SK-N-SH treated with all-trans-retinoic acid at 6 μM for 48 hours (cell line): ENCODE measurements at regions not wholly inside any gene's neighbourhood (a gene's known extent, or its start where the extent isn't known, plus 50 kb on each side); places are given as distances from the start of the nearest gene placed in this dataset.
"Not testable (repeated sequence)": the region's sequence is repeated elsewhere in the genome, so short reads cannot be mapped to it uniquely, and the experiment has no call there.

ENCODE experiments used
- ATAC-seq: fragments of 200-7000 bp; cut with Tn5 transposase; 3 replicates; pipeline ENCODE4 v1.9.1; 2020; ENCODE audit warnings: mild to moderate bottlenecking, moderate library complexity
- ARNTL ChIP-seq: fragments of 450-650 bp; formaldehyde crosslinking; IDR thresholded peaks from 2 replicates; pipeline ENCODE4 v1.5.0; 2020; ENCODE audit warnings: low read depth, mild to moderate bottlenecking, moderate library complexity, borderline replicate concordance
- BACH2 ChIP-seq: fragments of 250-450 bp; sonication (Bioruptor Pico); IDR thresholded peaks from 2 replicates; pipeline ENCODE4 v1.9.0; 2021; ENCODE audit warnings: mild to moderate bottlenecking, borderline replicate concordance
- ESRRG ChIP-seq: fragments of 250-450 bp; sonication (Bioruptor Pico); IDR thresholded peaks from 2 replicates; pipeline ENCODE4 v1.6.1; 2021; ENCODE audit warnings: mild to moderate bottlenecking
- GLIS3 ChIP-seq: fragments of 250-450 bp; sonication (Bioruptor Pico); IDR thresholded peaks from 2 replicates; pipeline ENCODE4 v1.5.0; 2020; ENCODE audit warnings: mild to moderate bottlenecking, moderate library complexity
- ISL1 ChIP-seq: fragments of 250-450 bp; sonication (Bioruptor Pico); IDR thresholded peaks from 2 replicates; pipeline ENCODE4 v2.1.2; 2022; ENCODE audit warnings: mild to moderate bottlenecking, moderate library complexity
- OSR1 ChIP-seq: fragments of 250-450 bp; sonication (Bioruptor Pico); IDR thresholded peaks from 2 replicates; pipeline ENCODE4 v1.8.0; 2022; ENCODE audit warnings: moderate library complexity, mild to moderate bottlenecking, inconsistent platforms
- PATZ1 ChIP-seq: fragments of 250-450 bp; sonication (Bioruptor Pico); IDR thresholded peaks from 2 replicates; pipeline ENCODE4 v1.8.0; 2020; ENCODE audit warnings: mild to moderate bottlenecking, moderate library complexity, borderline replicate concordance
- POU6F1 ChIP-seq: fragments of 250-450 bp; sonication (Bioruptor Pico); IDR thresholded peaks from 2 replicates; pipeline ENCODE4 v1.8.0; 2021; ENCODE audit warnings: low read depth, mild to moderate bottlenecking, moderate library complexity, borderline replicate concordance
- PPARA ChIP-seq: fragments of 250-450 bp; sonication (Bioruptor Pico); IDR thresholded peaks from 2 replicates; pipeline ENCODE4 v1.5.0; 2020; ENCODE audit warnings: mild to moderate bottlenecking, borderline replicate concordance
- RARB ChIP-seq: fragments of 250-450 bp; sonication (Bioruptor Pico); IDR thresholded peaks from 2 replicates; pipeline ENCODE4 v1.8.0; 2021; ENCODE audit warnings: mild to moderate bottlenecking, moderate library complexity
- SNAI2 ChIP-seq: fragments of 250-450 bp; sonication (Bioruptor Pico); IDR thresholded peaks from 2 replicates; pipeline ENCODE4 v1.5.0; 2020; ENCODE audit warnings: mild to moderate bottlenecking, moderate library complexity
- TCF4 ChIP-seq: fragments of 250-450 bp; sonication (Bioruptor Pico); IDR thresholded peaks from 2 replicates; pipeline ENCODE4 v1.8.0; 2021; ENCODE audit warnings: mild to moderate bottlenecking, moderate library complexity, borderline replicate concordance
- TSHZ2 ChIP-seq: fragments of 250-450 bp; sonication (Bioruptor Pico); IDR thresholded peaks from 2 replicates; pipeline ENCODE4 v1.5.0; 2020; ENCODE audit warnings: mild to moderate bottlenecking, moderate library complexity
- ZC3H10 ChIP-seq: fragments of 250-450 bp; sonication (Bioruptor Pico); IDR thresholded peaks from 2 replicates; pipeline ENCODE4 v1.5.1; 2021; ENCODE audit warnings: mild to moderate bottlenecking, moderate library complexity
- ZFP3 ChIP-seq: fragments of 250-450 bp; sonication (Bioruptor Pico); IDR thresholded peaks from 2 replicates; pipeline ENCODE4 v1.5.0; 2020; ENCODE audit warnings: mild to moderate bottlenecking, moderate library complexity
- ZNF565 ChIP-seq: fragments of 450-650 bp; formaldehyde crosslinking; conservative IDR thresholded peaks from 2 replicates; pipeline ENCODE4 v1.5.0; 2020; ENCODE audit warnings: low read depth, mild to moderate bottlenecking, moderate library complexity
- ZNF70 ChIP-seq: fragments of 450-650 bp; formaldehyde crosslinking; IDR thresholded peaks from 2 replicates; pipeline ENCODE4 v1.5.0; 2020; ENCODE audit warnings: mild to moderate bottlenecking, moderate library complexity
- ZNF8 ChIP-seq: fragments of 450-650 bp; formaldehyde crosslinking; IDR thresholded peaks from 2 replicates; pipeline ENCODE4 v1.5.0; 2020; ENCODE audit warnings: mild to moderate bottlenecking, moderate library complexity
- TF ChIP-seq, protein P1 (sequence below): fragments of 250-450 bp; sonication (Bioruptor Pico); IDR thresholded peaks from 2 replicates; pipeline ENCODE4 v1.5.1; 2021; ENCODE audit warnings: mild to moderate bottlenecking, moderate library complexity
- TF ChIP-seq, protein P2 (sequence below): fragments of 250-450 bp; sonication (Bioruptor Pico); IDR thresholded peaks from 2 replicates; pipeline ENCODE4 v1.5.1; 2020; ENCODE audit warnings: low read depth, mild to moderate bottlenecking, moderate library complexity

DNA sequence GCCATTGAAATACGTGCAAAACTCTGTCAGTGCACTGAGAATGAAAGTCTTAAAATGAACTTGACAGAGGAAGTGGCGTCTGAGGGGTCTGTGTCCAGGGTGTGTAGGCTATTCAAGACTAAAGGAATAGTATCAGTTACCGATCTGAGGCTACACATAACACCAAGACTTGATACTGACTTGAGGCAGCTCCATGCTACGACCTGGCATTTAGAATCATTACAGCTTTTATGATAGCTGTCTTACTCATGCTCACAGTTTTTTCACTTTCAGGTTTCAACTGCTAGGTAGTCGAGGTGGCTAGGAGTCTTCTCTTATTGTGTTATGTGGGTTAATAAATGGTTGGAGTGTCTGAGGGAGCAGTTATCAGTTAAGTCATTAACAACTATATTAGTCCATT is 92.8 kb upstream of the SLCO6A1 start:
- no peak for ATAC-seq
- TF ChIP-seq PPARA (CRISPR knock-in tag) (no peak), BACH2 (no peak), ZNF70 (CRISPR knock-in tag) (no peak), POU6F1 (CRISPR knock-in tag) (no peak), OSR1 (CRISPR knock-in tag) (no peak)

- not testable (repeated sequence) for ATAC-seq
Observed at GRCh38 chr5:102592586-102592985, 93.8 kb upstream of the SLCO6A1 start.

GRCh38 chr5:102594192-102594591 is 95.4 kb upstream of the SLCO6A1 start:
- ATAC-seq = no peak
- TF ChIP-seq GLIS3 (CRISPR knock-in tag) (no peak), RARB (CRISPR knock-in tag) (no peak), BACH2 (no peak), SNAI2 (CRISPR knock-in tag) (no peak), TSHZ2 (no peak), ESRRG (CRISPR knock-in tag) (no peak), TCF4 (CRISPR knock-in tag) (no peak)
- TF ChIP-seq, protein P1, sequence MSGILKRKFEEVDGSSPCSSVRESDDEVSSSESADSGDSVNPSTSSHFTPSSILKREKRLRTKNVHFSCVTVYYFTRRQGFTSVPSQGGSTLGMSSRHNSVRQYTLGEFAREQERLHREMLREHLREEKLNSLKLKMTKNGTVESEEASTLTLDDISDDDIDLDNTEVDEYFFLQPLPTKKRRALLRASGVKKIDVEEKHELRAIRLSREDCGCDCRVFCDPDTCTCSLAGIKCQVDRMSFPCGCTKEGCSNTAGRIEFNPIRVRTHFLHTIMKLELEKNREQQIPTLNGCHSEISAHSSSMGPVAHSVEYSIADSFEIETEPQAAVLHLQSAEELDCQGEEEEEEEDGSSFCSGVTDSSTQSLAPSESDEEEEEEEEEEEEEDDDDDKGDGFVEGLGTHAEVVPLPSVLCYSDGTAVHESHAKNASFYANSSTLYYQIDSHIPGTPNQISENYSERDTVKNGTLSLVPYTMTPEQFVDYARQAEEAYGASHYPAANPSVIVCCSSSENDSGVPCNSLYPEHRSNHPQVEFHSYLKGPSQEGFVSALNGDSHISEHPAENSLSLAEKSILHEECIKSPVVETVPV (CRISPR knock-in tag) = no peak
- TF ChIP-seq, protein P2, sequence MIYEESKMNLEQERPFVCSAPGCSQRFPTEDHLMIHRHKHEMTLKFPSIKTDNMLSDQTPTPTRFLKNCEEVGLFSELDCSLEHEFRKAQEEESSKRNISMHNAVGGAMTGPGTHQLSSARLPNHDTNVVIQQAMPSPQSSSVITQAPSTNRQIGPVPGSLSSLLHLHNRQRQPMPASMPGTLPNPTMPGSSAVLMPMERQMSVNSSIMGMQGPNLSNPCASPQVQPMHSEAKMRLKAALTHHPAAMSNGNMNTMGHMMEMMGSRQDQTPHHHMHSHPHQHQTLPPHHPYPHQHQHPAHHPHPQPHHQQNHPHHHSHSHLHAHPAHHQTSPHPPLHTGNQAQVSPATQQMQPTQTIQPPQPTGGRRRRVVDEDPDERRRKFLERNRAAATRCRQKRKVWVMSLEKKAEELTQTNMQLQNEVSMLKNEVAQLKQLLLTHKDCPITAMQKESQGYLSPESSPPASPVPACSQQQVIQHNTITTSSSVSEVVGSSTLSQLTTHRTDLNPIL = no peak

DNA sequence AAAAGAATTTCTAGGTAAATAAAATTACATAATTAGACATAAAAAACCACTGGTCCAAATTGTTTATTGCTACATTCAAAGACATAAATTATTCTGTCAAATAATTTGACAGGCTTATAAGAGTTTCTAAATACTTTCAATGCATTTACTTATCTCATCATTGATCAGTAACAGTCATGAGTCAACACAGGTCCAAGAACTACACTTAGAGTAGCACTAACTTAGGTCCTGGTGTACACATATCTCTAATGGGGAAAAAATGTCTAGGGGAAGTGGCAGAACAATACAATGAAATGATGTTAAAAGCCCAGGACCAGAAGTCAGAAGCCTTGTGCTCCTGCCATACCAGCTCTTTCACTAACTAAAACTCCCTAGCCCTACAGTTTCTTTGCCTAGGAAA is 96.5 kb upstream of the SLCO6A1 start:
- ATAC-seq = no peak; the same call in 2 of the 3 replicates
- TF ChIP-seq OSR1 (CRISPR knock-in tag) = no peak

- no peak for TF ChIP-seq ZC3H10
- no peak for TF ChIP-seq ARNTL (CRISPR knock-in tag)
- no peak for TF ChIP-seq OSR1 (CRISPR knock-in tag)
- TF ChIP-seq, protein P1 (CRISPR knock-in tag) = no peak
- TF ChIP-seq ZFP3 (CRISPR knock-in tag) = no peak
- TF ChIP-seq ZNF8 (CRISPR knock-in tag) = no peak
- TF ChIP-seq BACH2 = no peak
- no peak for TF ChIP-seq ESRRG (CRISPR knock-in tag)
- no peak for TF ChIP-seq GLIS3 (CRISPR knock-in tag)
- no peak for TF ChIP-seq ZNF565 (CRISPR knock-in tag)
- no peak for TF ChIP-seq POU6F1 (CRISPR knock-in tag)
- no peak for TF ChIP-seq ISL1
- TF ChIP-seq ZNF70 (CRISPR knock-in tag) = no peak
- no peak for TF ChIP-seq PATZ1 (CRISPR knock-in tag)
- no peak for TF ChIP-seq SNAI2 (CRISPR knock-in tag)
- no peak for TF ChIP-seq RARB (CRISPR knock-in tag)
- TF ChIP-seq PPARA (CRISPR knock-in tag) = no peak
- no peak for ATAC-seq
Observed at GRCh38 chr5:102596113-102596512, 97.3 kb upstream of the SLCO6A1 start.
